ENCODE measurements at regions not wholly inside any gene's neighbourhood (a gene's known extent, or its start where the extent isn't known, plus 50 kb on each side); places are given as distances from the start of the nearest gene placed in this dataset.

DNA sequence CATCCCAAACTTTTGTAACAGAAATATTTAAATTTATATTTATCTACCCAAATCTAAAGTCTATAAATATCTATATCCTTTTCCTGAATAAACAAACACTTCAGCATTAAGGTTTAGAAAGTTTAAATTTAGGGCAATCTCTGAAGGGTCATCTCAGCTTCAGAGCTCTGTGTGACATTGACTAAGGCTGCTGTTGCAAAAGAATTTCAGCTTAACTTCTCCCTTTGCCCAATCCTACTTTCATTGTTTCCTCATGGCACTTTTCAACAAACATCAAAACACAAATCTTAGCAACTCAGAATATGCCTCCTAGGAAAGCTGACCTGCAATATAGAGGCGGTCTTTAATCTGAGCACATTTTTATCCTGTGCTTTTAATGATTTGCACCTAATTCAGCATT lies 79.7 kb upstream of the BANK1 start:
- TF ChIP-seq POLR2A (IDR thresholded peaks at IDR 0.05) = no peak
- TF ChIP-seq, protein P1, sequence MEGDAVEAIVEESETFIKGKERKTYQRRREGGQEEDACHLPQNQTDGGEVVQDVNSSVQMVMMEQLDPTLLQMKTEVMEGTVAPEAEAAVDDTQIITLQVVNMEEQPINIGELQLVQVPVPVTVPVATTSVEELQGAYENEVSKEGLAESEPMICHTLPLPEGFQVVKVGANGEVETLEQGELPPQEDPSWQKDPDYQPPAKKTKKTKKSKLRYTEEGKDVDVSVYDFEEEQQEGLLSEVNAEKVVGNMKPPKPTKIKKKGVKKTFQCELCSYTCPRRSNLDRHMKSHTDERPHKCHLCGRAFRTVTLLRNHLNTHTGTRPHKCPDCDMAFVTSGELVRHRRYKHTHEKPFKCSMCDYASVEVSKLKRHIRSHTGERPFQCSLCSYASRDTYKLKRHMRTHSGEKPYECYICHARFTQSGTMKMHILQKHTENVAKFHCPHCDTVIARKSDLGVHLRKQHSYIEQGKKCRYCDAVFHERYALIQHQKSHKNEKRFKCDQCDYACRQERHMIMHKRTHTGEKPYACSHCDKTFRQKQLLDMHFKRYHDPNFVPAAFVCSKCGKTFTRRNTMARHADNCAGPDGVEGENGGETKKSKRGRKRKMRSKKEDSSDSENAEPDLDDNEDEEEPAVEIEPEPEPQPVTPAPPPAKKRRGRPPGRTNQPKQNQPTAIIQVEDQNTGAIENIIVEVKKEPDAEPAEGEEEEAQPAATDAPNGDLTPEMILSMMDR (IDR thresholded peaks at IDR 0.05) = no peak
